ENCODE measurements at regions not wholly inside any gene's neighbourhood (a gene's known extent, or its start where the extent isn't known, plus 50 kb on each side); places are given as distances from the start of the nearest gene placed in this dataset.

GRCh38 chr2:3965953-3966352 is 262.6 kb downstream of the DCDC2C start:
- H3K9me3 Mint-ChIP-seq (ENCODE audit: low read depth): no peaks in the 10 kb centered on the region
- no peak overlapping the region for H3K27ac Mint-ChIP-seq (ENCODE audit: unreplicated experiment)
- no peak for TF ChIP-seq CTCF (IDR thresholded peaks at IDR 0.05)
- no peak for DNase-seq (ENCODE audit: low spot score)
- no peaks in the 10 kb centered on the region for H3K36me3 Mint-ChIP-seq (ENCODE audit: low read depth)
- H3K4me3 Mint-ChIP-seq (ENCODE audit: unreplicated experiment): no peak overlapping the region
- no peaks in the 10 kb centered on the region for H3K4me1 Mint-ChIP-seq (ENCODE audit: low read depth)
- no peaks in the 10 kb centered on the region for H3K27me3 Mint-ChIP-seq (ENCODE audit: low read depth)

DNA sequence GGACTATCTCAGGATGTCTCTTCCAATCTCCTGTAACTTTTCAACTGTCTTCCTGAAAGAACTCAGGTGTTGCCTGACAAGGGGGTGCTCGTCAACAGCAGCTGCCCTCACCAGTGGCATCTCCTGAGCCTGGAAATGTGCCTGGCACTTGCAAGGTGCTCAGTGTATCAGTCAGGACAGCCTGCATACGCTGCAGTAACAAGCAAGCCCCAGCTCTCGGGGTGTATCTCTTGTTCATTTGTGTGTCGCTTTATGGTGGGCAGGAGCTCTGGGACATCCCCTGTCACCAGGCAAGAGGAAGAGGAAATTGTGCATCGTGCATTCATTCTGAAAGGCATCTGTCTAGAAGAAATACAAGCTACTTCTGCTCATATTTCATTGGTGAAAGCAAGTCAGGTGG is 263.1 kb downstream of the DCDC2C start:
- H3K9me3 Mint-ChIP-seq (ENCODE audit: low read depth): no peaks in the 10 kb centered on the region
- H3K27ac Mint-ChIP-seq (ENCODE audit: unreplicated experiment): no peak overlapping the region
- H3K27me3 Mint-ChIP-seq (ENCODE audit: low read depth): no peaks in the 10 kb centered on the region
- no peaks in the 10 kb centered on the region for H3K4me1 Mint-ChIP-seq (ENCODE audit: low read depth)
- no peaks in the 10 kb centered on the region for H3K36me3 Mint-ChIP-seq (ENCODE audit: low read depth)
- TF ChIP-seq CTCF (IDR thresholded peaks at IDR 0.05): no peak
- no peak overlapping the region for H3K4me3 Mint-ChIP-seq (ENCODE audit: unreplicated experiment)
- DNase-seq (ENCODE audit: low spot score): no peak

- Mint-ChIP-seq H3K36me3 (ENCODE audit: low read depth) (no peaks in the 10 kb centered on the region), H3K4me3 (ENCODE audit: unreplicated experiment) (no peak overlapping the region), H3K9me3 (ENCODE audit: low read depth) (no peaks in the 10 kb centered on the region), H3K27ac (ENCODE audit: unreplicated experiment) (no peak overlapping the region), H3K27me3 (ENCODE audit: low read depth) (no peaks in the 10 kb centered on the region), H3K4me1 (ENCODE audit: low read depth) (no peaks in the 10 kb centered on the region)
- TF ChIP-seq CTCF (IDR thresholded peaks at IDR 0.05): no peak
- no peak for DNase-seq (ENCODE audit: low spot score)
Measured at GRCh38 chr2:3968736-3969135, 265.4 kb downstream of the DCDC2C start.

DNA sequence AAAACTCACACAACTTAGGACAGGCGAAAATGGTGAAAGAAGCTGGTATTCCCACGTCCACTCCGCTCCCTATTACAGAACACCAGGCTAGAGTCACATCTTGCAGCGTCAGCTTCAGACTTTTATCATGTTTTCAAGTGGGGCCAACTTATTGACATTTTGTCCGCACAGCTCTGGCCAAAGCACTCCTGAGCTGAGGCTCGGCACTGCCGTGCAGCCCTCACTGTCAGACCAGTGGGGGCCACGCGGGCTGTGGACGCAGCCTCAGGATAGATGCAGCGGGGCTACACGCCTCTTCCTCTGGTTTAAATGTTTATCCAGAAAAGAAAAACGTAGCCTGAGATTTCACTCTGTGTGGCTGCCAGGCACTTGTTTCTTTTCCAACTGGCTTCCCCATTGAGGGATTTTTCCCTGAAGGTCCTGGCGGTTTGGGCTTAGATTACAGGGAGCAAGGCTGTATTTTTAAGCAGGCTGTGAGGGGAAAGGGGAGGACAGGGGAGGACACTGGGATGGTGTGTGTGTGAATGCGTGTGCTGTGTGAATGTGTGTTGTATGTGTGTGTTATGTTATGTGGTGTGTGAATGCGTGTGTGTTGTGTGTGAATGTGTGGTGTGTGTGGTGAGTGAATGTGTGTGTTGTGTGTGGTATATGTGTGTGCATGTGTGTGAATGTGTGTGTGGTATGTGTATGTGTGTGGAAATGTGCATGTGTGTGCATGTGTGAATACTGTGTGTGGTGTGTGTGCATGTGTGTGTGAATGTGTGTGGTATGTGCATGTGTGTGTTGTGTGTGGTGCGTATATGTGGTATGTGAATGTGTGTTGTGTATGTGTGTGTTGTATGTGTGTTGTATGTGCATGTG is 267.6 kb downstream of the DCDC2C start:
- no peak for DNase-seq (ENCODE audit: low spot score)
- Mint-ChIP-seq H3K27ac (ENCODE audit: unreplicated experiment) (no peak overlapping the region), H3K4me1 (ENCODE audit: low read depth) (peaks cover 2% of the 10 kb centered on the region), H3K4me3 (ENCODE audit: unreplicated experiment) (no peak overlapping the region), H3K27me3 (ENCODE audit: low read depth) (no peaks in the 10 kb centered on the region), H3K9me3 (ENCODE audit: low read depth) (no peaks in the 10 kb centered on the region), H3K36me3 (ENCODE audit: low read depth) (no peaks in the 10 kb centered on the region)
- no peak for TF ChIP-seq CTCF (IDR thresholded peaks at IDR 0.05)

GRCh38 chr2:3971652-3972192 is 268.3 kb downstream of the DCDC2C start:
- Mint-ChIP-seq H3K27me3 (ENCODE audit: low read depth) (no peaks in the 10 kb centered on the region), H3K27ac (ENCODE audit: unreplicated experiment) (no peak overlapping the region), H3K36me3 (ENCODE audit: low read depth) (no peaks in the 10 kb centered on the region), H3K4me3 (ENCODE audit: unreplicated experiment) (no peak overlapping the region), H3K4me1 (ENCODE audit: low read depth) (peaks cover 5% of the 10 kb centered on the region), H3K9me3 (ENCODE audit: low read depth) (no peaks in the 10 kb centered on the region)
- DNase-seq (ENCODE audit: low spot score): no peak
- TF ChIP-seq CTCF (IDR thresholded peaks at IDR 0.05): no peak
